Uterus (tissue), 2 donors: ENCODE measurements at regions not wholly inside any gene's neighbourhood (a gene's known extent, or its start where the extent isn't known, plus 50 kb on each side); places are given as distances from the start of the nearest gene placed in this dataset.

Source experiments
- CTCF ChIP-seq, 4 experiments: fragments of 200-600 bp in 2 of 4; fragments of 450-650 bp in 2 of 4; sonication (generic) in 2 of 4; IDR thresholded peaks; one replicate each; pipeline ENCODE4 v1.5.1; 2016 to 2019; ENCODE audit warnings: antibody characterized with exemption in 4 of 4, mild to moderate bottlenecking in 2 of 4, moderate library complexity in 1 of 4
- POLR2A ChIP-seq, 2 donors: fragments of 450-650 bp; IDR thresholded peaks; one replicate each; pipeline ENCODE4 v1.6.1; 2016; ENCODE audit warnings: antibody characterized with exemption in 2 of 2, mild to moderate bottlenecking in 1 of 2, moderate library complexity in 1 of 2

GRCh38 chr12:19857204-19857603 lies 417.9 kb downstream of the AEBP2 start:
- TF ChIP-seq POLR2A (IDR thresholded peaks at IDR 0.05) (no peak), CTCF (IDR thresholded peaks at IDR 0.05) (no peak)
